HG03342 (cell line): ENCODE measurements at regions not wholly inside any gene's neighbourhood (a gene's known extent, or its start where the extent isn't known, plus 50 kb on each side); places are given as distances from the start of the nearest gene placed in this dataset.

Experiments
- ATAC-seq: cut with Tn5 transposase; IDR thresholded peaks from one replicate; pipeline ENCODE4 v1.9.1; 2021; ENCODE audit warnings: mild to moderate bottlenecking, moderate library complexity; ENCODE audit not compliant: unreplicated experiment

DNA sequence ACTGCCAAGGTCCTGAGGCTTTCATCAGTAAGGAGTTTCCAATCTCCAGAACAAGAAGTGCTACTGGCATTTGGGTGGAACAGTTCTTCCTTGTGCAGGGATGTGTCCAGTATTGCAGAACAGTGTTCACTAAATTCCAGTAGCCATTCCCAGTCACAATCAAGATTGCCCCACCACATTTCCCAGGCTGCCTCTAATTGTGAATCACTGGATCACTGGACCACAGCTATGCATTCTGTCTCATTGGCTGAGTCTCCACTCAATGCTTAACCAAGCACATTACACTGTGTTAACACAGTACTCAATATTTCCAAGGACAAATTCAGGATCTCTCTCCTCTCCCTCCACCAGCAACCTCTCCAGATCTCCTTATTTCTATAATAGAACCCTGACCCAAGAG lies 160.2 kb upstream of the CCDC150 start:
- no peak for ATAC-seq

- ATAC-seq: no peak
Measured at GRCh38 chr2:196480653-196481323, 158.7 kb upstream of the CCDC150 start.

- ATAC-seq: no peak
Measured at GRCh38 chr2:196481324-196481697, 158.2 kb upstream of the CCDC150 start.

DNA sequence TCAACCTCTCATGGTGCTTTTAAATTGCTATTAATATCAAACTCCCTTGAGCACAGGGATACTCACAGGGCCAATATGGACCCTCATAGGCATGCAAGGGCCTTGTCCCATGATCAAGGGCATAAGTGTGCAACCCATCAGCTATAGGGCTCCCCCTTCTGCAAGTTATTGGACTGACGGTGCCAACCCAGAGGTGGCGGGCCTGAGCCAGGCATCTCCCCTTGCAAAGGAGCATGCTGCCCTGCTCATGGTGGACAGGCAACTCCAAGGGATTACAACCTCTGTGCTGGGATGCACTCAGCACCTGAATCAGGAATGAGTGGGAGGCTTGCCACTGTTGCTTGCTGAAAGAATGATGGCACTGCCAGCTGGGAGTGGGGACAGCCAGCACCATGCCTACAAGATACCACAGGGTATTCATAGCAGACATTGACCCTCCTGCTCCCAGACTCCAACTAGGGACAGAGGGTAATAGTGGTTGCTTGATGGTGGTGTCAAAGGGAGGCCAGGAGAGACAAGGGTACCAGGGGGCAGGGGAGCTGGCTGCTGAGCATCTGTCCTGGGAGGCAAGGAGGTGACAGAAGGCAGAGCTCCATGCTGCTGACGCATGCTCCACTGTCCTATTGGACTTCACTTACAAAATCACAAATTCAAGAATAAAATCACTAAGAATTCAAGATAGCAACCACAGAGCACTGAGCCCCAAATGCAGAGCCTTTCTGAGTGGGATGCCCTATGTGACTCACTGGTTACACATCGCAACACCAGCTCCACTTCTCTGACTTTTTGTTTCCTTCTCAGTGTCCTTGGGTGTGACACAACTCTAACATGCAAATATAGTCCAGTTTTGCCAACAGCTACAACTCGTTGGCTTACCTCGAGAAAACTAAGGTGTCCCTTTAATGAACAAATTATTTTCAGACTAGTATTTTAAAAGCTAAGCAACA lies 157.1 kb upstream of the CCDC150 start:
- ATAC-seq: no peak

- ATAC-seq: no peak
Measured at GRCh38 chr2:196486146-196486545, 153.4 kb upstream of the CCDC150 start.

DNA sequence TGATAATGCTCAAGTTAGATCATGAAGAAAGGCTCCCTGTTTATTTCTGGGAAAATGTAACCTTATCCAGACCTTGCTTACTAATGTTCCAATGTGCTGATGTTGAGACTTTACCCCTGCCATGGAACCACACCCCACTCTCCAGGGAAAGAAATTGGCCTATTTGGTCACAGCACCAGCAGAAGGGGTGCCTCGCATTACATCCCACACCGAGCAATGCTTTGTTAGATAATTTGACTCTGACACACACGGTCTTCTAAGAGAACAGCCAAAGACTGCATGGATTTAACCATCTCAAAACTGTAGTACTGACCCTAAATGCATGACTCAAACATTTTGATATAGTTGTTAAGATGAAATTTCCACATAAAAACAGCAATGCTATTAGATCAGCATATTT lies 152.1 kb upstream of the CCDC150 start:
- ATAC-seq: no peak

GRCh38 chr2:196489371-196489770 lies 150.1 kb upstream of the CCDC150 start:
- ATAC-seq: no peak

DNA sequence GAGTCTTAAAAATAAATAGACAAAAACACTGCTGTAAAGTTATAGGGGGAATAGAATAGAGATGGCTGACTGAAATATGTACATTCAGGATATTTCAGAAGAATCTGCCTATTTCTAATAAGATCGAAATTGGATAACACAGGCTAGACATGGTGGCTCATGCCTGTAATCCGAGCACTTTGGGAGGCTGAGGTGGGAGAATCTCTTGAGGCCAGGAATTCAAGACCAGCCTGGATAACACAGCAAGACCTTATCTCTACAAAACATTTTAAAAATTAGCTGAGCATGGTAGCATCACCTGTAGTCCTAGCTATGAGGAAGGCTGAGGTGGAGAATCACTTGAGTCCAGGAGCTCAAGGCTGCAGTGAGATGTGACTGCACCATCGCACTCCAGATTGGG lies 146.6 kb upstream of the CCDC150 start:
- no peak for ATAC-seq

GRCh38 chr2:196498962-196499361 lies 140.6 kb upstream of the CCDC150 start:
- ATAC-seq: no peak

DNA sequence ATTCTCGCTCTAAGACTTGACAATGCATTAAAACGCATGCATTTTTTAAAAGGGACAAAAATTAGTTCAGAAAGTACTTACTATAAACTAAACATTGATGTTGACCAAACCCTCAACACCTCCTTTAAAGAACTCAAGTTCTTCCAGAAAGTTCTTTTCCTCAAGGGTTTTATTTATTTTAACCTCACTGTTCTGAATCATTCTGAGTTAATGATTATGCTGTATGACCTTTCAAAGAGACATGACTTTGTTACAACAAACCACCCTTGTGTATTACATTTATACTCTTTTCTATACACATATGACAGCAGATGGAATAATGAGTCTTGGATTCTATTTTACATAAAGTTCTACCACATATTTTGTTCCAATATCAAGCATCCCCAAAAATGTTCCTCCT lies 139.8 kb upstream of the CCDC150 start:
- ATAC-seq: no peak

DNA sequence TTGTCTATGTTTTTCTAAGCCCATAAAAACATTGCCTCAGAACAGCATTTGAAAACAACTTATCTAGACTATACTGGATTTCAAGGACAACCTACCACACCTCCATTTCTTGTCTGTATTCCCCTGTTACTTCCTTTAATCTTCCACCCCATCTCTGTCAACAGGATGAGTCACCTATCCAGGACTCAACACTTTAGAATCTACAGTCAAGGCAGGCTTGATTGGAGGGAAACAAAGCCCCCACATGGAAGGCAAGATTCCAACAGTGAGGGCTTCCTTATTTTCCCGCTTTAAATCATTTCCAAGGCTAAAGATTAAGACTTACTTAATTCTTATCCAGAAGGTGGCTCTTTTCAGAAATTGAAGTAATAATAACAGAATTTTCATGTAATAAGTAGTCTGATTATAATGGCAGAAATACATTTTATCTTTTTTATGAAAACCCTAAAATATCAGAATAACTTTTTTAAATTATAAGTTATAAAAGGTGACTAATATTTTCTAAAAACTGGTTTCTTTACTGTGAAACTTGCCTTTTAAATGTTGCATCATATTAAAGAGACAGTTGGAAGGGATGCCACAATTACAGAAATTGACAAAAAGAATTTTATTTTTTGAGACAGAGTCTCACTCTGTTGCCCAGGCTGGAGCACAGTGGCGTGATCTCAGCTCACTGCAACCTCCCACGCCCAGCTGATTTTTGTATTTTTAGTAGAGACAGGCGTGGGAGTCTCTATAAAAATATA lies 138.7 kb upstream of the CCDC150 start:
- no peak for ATAC-seq

DNA sequence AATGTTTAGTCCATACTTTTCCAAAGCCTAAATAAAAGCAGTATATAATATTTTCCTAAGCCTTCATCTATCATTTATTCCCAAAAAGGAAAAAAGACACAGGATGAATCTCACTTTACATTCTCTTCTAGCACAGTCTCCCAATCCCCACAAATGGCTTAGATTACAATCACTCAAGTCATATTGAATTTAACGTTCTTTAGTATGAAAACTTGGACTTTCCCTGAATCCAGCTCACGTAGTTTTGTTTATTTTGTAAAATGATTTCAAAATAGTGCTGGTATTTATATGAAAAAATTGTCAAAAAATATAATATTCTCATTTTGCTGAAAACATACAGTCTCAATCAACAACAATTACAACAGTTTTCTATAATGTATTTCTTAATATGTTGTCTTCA lies 137.7 kb upstream of the CCDC150 start:
- ATAC-seq: no peak

DNA sequence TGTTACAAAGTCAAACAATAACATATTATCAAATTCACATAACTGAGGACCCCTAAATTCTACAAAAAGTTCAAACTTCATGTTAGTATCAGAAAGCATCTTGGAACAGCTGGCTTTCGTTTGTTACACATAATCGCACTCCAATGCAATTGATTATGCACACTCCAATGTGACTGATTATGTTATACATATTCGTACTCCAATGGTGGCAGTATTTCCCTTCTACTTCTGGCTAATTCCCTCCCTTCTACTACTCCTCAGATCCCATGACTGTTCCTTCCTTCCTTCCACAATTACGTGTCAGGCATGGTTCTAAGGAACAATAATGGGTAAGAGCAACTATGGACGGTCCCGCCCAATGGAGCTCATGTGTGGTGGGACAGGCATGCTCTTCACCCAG lies 137.1 kb upstream of the CCDC150 start:
- no peak for ATAC-seq

DNA sequence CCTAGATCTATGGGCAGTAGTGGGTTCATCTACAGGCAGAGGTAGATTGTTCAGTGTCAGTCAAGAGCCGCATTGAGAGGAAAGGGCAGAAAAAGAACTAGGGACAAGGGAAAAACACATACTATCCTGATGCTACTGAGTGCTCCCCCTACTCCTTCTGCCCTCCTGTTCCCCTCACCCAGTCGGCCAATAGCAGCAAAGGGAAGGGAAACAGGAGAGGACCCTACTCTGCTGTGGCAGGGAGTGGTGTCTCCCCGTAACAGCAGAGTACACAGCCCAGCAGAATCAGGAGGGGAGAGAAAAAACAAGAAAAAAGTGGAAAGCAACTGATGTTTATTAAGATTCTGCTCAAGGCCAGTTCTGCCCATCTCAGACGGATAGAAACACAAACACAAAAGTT lies 136.1 kb upstream of the CCDC150 start:
- ATAC-seq: no peak

- ATAC-seq: no peak
Measured at GRCh38 chr2:196504788-196505187, 134.7 kb upstream of the CCDC150 start.

- no peak for ATAC-seq
Measured at GRCh38 chr2:196510246-196510645, 129.3 kb upstream of the CCDC150 start.

- no peak for ATAC-seq
Measured at GRCh38 chr2:196511258-196512168, 128.0 kb upstream of the CCDC150 start.

DNA sequence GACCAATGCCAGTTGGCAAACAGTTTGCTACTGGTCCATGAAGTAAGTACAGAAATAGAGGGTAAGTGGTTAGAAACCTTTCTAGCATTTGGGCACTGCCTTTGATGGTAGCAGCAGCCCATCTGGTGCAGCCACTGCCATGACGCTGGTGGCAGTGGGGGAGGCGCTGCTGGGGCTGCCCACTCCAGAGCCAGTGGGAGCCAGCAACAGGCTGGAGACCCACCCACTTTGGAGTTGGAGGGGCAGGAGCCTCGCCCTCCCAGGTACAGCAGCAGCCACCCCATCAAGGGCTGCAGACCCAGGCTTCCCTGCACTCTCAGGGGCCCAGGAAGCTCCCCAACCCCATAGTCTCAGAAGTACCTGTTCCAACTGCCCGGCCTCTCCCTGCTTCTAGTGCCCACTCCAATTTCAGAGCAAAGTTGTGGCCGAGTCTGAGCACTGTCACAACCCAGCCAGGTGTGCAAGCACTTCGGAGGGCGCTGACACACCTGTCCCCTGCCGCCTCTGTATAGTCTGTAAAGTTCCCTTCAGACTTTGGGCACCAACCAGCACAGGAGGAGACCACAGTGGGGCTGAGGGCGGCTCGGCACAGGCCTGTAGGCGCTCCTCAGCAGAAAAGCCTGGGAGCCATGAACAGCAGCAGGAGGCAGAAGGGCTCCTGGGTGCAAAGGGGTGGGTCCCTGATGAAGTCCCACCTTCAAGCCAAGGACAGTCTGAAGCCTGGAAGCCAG lies 125.6 kb upstream of the CCDC150 start:
- ATAC-seq: no peak

DNA sequence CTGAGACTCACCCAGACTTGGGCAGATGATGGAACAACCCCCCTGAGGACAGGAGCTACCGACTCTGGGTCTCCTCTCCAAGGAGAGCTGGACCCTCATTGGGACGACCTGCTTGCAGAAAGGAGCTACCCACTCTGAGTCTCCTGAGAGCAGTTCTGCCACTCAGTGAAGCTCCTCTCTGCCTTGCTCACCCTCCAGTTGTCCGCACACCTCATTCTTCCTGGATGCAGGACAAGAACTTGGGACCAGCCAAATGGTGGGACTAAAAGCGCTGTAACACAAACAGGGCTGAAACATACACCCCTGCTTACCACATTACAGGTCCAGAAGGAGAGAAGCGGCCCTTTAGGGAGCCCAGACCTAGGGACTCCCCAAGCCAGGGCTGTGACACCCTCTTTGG lies 124.9 kb upstream of the CCDC150 start:
- ATAC-seq: no peak

GRCh38 chr2:196515051-196515450 lies 124.5 kb upstream of the CCDC150 start:
- ATAC-seq: no peak
